Type B pancreatic cell (in vitro differentiated cells): ENCODE measurements at regions not wholly inside any gene's neighbourhood (a gene's known extent, or its start where the extent isn't known, plus 50 kb on each side); places are given as distances from the start of the nearest gene placed in this dataset.

Source experiments
- DNase-seq: peaks from one replicate; pipeline ENCODE4 v3.0.0; 2021; ENCODE audit warnings: mixed read lengths; ENCODE audit not compliant: unreplicated experiment; ENCODE audit errors: extremely low spot score
- H3K27ac Mint-ChIP-seq: 2 replicates; pipeline ENCODE4 v1.8.0; 2021; ENCODE audit warnings: mild to moderate bottlenecking, mixed read lengths
- H3K27me3 Mint-ChIP-seq: 2 replicates; pipeline ENCODE4 v1.8.0; 2021; ENCODE audit warnings: mixed read lengths
- H3K36me3 Mint-ChIP-seq: 2 replicates; pipeline ENCODE4 v1.8.0; 2021; ENCODE audit warnings: mixed read lengths
- H3K4me1 Mint-ChIP-seq: one replicate; pipeline ENCODE4 v1.8.0; 2021; ENCODE audit warnings: mixed read lengths; ENCODE audit not compliant: unreplicated experiment
- H3K4me3 Mint-ChIP-seq: 2 replicates; pipeline ENCODE4 v1.8.0; 2021; ENCODE audit warnings: mild to moderate bottlenecking, mixed read lengths
- H3K9me3 Mint-ChIP-seq: 2 replicates; pipeline ENCODE4 v1.8.0; 2021; ENCODE audit warnings: mixed read lengths
- TF ChIP-seq, protein P1 (sequence below): fragments of 200-600 bp; sonication (generic); conservative IDR thresholded peaks from 2 replicates; pipeline ENCODE4 v1.5.0; 2021; ENCODE audit warnings: antibody characterized with exemption, mild to moderate bottlenecking

- no peak overlapping the region for H3K27ac Mint-ChIP-seq
- DNase-seq: no peak
- H3K27me3 Mint-ChIP-seq: no peaks in the 10 kb centered on the region
- peaks cover 10% of the 10 kb centered on the region for H3K36me3 Mint-ChIP-seq
- peaks cover 24% of the 10 kb centered on the region for H3K9me3 Mint-ChIP-seq
- TF ChIP-seq, protein P1, sequence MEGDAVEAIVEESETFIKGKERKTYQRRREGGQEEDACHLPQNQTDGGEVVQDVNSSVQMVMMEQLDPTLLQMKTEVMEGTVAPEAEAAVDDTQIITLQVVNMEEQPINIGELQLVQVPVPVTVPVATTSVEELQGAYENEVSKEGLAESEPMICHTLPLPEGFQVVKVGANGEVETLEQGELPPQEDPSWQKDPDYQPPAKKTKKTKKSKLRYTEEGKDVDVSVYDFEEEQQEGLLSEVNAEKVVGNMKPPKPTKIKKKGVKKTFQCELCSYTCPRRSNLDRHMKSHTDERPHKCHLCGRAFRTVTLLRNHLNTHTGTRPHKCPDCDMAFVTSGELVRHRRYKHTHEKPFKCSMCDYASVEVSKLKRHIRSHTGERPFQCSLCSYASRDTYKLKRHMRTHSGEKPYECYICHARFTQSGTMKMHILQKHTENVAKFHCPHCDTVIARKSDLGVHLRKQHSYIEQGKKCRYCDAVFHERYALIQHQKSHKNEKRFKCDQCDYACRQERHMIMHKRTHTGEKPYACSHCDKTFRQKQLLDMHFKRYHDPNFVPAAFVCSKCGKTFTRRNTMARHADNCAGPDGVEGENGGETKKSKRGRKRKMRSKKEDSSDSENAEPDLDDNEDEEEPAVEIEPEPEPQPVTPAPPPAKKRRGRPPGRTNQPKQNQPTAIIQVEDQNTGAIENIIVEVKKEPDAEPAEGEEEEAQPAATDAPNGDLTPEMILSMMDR: no peak
- H3K4me1 Mint-ChIP-seq: peaks cover 21% of the 10 kb centered on the region
- no peak overlapping the region for H3K4me3 Mint-ChIP-seq
Observed at GRCh38 chr5:125254267-125254666, 507.8 kb upstream of the ZNF608 start.

GRCh38 chr5:125256296-125256695 lies 509.9 kb upstream of the ZNF608 start:
- Mint-ChIP-seq H3K27ac (no peak overlapping the region), H3K4me3 (no peak overlapping the region), H3K36me3 (peaks cover 10% of the 10 kb centered on the region), H3K4me1 (peaks cover 16% of the 10 kb centered on the region), H3K9me3 (peaks cover 17% of the 10 kb centered on the region), H3K27me3 (no peaks in the 10 kb centered on the region)
- TF ChIP-seq, protein P1: no peak
- DNase-seq: no peak

DNA sequence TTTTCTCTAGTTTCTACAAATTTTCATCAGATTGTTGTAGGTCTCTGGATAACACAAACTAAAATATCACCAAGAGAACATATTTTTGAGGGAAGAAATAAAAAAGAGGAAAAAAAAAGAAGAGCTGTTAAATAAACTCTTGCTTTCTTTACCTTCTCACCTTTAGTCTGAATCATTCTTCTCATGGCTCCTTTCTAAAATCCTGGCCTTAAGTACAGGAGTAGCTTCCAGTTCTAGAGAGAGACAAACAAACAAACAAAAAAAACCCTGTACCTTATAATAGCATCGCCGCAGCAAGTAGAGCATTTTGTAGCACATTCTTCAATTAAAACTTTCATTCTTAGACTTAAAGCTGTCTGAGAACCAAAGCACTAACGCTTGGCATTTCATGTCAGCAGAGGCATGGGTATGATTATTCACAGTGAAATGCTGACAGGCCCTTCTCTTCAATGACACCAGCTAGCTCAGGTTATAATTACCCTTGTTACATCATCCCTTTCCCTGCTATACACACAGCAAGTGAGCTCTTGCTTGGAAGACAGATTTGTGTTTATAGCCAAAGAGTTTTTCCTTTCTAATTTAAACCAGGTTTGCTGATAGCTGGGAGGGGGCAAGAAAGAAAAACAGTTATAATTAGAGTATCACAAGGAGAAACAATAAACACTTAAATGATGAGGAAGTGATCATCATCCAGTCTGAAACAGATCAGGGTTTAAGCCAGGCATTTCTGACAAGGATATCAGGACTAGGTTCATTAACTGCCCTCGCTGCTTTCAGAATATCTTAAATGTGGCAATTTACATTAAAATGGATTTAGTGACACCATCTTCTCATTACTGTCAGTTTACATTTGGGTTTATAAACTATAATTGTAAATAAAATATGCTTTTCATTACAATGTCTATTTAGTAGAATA lies 510.9 kb upstream of the ZNF608 start:
- no peaks in the 10 kb centered on the region for H3K27me3 Mint-ChIP-seq
- no peak for DNase-seq
- H3K36me3 Mint-ChIP-seq: peaks cover 10% of the 10 kb centered on the region
- TF ChIP-seq, protein P1: no peak
- no peak overlapping the region for H3K27ac Mint-ChIP-seq
- peaks cover 16% of the 10 kb centered on the region for H3K4me1 Mint-ChIP-seq
- H3K9me3 Mint-ChIP-seq: peaks cover 8% of the 10 kb centered on the region
- peak overlapping the region; percentile 16 for H3K4me3 Mint-ChIP-seq

DNA sequence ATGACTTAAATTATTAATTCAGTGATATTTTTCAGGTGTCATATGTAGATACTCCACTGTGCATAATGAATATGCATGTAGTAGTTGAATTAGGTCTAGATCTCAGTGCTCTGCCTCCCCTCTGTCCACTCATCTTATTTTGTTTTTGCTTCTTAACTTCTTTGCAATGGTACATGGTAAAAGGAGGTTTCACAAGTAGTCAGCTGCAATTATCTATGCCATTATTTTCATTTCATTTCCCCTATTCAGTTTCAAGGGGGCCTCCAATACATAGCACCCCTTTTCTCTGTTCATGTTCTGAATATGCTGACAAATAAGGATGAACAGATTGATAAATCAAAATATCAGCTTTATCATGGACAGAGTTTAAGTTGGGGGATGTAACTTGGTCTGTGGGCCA lies 511.6 kb upstream of the ZNF608 start:
- Mint-ChIP-seq H3K27me3 (no peaks in the 10 kb centered on the region), H3K9me3 (peaks cover 6% of the 10 kb centered on the region), H3K27ac (no peak overlapping the region), H3K36me3 (peaks cover 10% of the 10 kb centered on the region), H3K4me3 (no peak overlapping the region), H3K4me1 (peaks cover 16% of the 10 kb centered on the region)
- TF ChIP-seq, protein P1: no peak
- DNase-seq: no peak

DNA sequence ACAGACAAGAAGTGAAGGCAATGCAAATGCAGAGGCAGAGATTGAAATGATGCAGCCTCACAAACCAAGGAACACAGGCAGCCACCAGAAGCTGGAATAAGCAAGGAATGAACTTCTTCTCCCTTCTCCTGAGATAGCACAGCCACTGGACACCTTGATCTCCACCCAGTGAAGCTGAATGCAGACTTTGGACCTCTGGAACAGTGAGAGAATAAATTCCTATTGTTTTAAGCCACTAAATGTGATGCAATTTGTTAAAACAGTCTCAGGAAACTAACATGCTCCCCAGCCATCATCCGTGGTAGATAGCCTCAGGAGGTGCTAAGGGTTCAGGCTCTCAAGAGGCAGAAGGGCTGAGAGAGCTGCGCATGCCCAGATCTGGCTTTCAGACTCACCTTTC lies 512.2 kb upstream of the ZNF608 start:
- DNase-seq: no peak
- peaks cover 16% of the 10 kb centered on the region for H3K4me1 Mint-ChIP-seq
- H3K27ac Mint-ChIP-seq: no peak overlapping the region
- H3K9me3 Mint-ChIP-seq: peaks cover 6% of the 10 kb centered on the region
- peaks cover 10% of the 10 kb centered on the region for H3K36me3 Mint-ChIP-seq
- TF ChIP-seq, protein P1: no peak
- no peak overlapping the region for H3K4me3 Mint-ChIP-seq
- H3K27me3 Mint-ChIP-seq: no peaks in the 10 kb centered on the region
